OCI-LY3 (cell line): ENCODE measurements at regions not wholly inside any gene's neighbourhood (a gene's known extent, or its start where the extent isn't known, plus 50 kb on each side); places are given as distances from the start of the nearest gene placed in this dataset.
"Not testable (repeated sequence)": the region's sequence is repeated elsewhere in the genome, so short reads cannot be mapped to it uniquely, and the experiment has no call there.

ENCODE experiments used
- H2AFZ ChIP-seq: fragments of 200-600, 300-600 bp; shearing (Covaris generic); 2 replicates; pipeline ENCODE4 v1.6.0; 2014; ENCODE audit warnings: antibody characterized with exemption, low read depth, low read length
- H3K27ac ChIP-seq: fragments of 200-600, 300-600 bp; sonication (generic); 2 replicates; pipeline ENCODE4 v1.5.1; 2014; ENCODE audit warnings: mild to moderate bottlenecking, low read length, moderate library complexity, mixed read lengths
- H3K27me3 ChIP-seq: fragments of 200-600, 300-600 bp; sonication (generic); 2 replicates; pipeline ENCODE4 v1.6.1; 2014; ENCODE audit warnings: low read depth, low read length, mixed read lengths
- H3K36me3 ChIP-seq: fragments of 200-600, 300-600 bp; sonication (generic); replicated peaks from 2 replicates; pipeline ENCODE3; 2014; ENCODE audit warnings: low read depth, low read length, mixed read lengths
- H3K4me1 ChIP-seq: fragments of 300-600, 200-600 bp; sonication (generic); 2 replicates; pipeline ENCODE4 v1.6.1; 2014; ENCODE audit warnings: low read length, mixed read lengths
- H3K4me2 ChIP-seq: fragments of 200-600, 300-600 bp; sonication (generic); 2 replicates; pipeline ENCODE4 v1.6.1; 2014; ENCODE audit warnings: low read length, mixed read lengths
- H3K4me3 ChIP-seq: fragments of 300-600, 200-600 bp; sonication (generic); 2 replicates; pipeline ENCODE4 v1.5.1; 2014; ENCODE audit warnings: antibody characterized with exemption, mild to moderate bottlenecking, low read length, moderate library complexity
- H3K79me2 ChIP-seq: fragments of 300-600, 200-600 bp; shearing (Covaris generic); 2 replicates; pipeline ENCODE4 v1.6.1; 2014; ENCODE audit warnings: mild to moderate bottlenecking, low read length, mixed read lengths
- H3K9ac ChIP-seq: fragments of 300-600, 200-600 bp; shearing (Covaris generic); 2 replicates; pipeline ENCODE4 v1.6.0; 2014; ENCODE audit warnings: mild to moderate bottlenecking, low read length, moderate library complexity
- H3K9me3 ChIP-seq: fragments of 200-600, 300-600 bp; shearing (Covaris generic); 2 replicates; pipeline ENCODE4 v1.6.1; 2014; ENCODE audit warnings: low read length, mixed read lengths; ENCODE audit not compliant: insufficient read depth
- H4K20me1 ChIP-seq: fragments of 200-600, 300-600 bp; sonication (generic); 2 replicates; pipeline ENCODE4 v1.6.1; 2016; ENCODE audit warnings: low read length, mixed read lengths; ENCODE audit not compliant: insufficient read depth
- EZH2phosphoT487 ChIP-seq: fragments of 200-600 bp; shearing (Covaris generic); IDR thresholded peaks from 2 replicates; pipeline ENCODE4 v1.6.1; 2018; ENCODE audit warnings: antibody characterized with exemption, mixed run types, low read depth
- TF ChIP-seq, protein P1 (sequence below): fragments of 200-600, 300-600 bp; sonication (generic); IDR thresholded peaks from 2 replicates; pipeline ENCODE4 v1.5.1; 2014; ENCODE audit warnings: antibody characterized with exemption, low read length, low read depth

DNA sequence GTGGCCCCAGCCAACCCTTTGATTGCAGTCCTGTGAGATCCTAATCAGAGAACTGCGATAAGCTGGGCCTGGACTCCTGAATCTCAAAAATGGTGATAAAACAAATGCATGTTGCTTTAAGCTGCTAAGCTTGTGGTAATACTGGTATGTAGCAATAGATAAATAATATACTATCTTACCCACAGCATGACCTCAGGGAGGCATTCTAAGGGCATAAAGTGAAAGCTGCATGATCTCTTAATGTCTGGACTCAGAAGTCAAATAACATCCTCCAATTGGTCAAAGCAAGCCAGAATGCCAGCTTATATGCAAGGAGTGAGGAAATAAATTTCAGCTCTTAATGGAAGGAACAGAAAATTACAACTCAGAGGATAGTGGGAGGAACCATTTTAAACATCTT lies 246.1 kb downstream of the FSIP2 start:
- no peak overlapping the region for H2AFZ ChIP-seq
- no peaks in the 10 kb centered on the region for H3K4me1 ChIP-seq
- no peaks in the 10 kb centered on the region for H4K20me1 ChIP-seq
- no peaks in the 10 kb centered on the region for H3K79me2 ChIP-seq
- H3K9me3 ChIP-seq: no peaks in the 10 kb centered on the region
- TF ChIP-seq, protein P1, sequence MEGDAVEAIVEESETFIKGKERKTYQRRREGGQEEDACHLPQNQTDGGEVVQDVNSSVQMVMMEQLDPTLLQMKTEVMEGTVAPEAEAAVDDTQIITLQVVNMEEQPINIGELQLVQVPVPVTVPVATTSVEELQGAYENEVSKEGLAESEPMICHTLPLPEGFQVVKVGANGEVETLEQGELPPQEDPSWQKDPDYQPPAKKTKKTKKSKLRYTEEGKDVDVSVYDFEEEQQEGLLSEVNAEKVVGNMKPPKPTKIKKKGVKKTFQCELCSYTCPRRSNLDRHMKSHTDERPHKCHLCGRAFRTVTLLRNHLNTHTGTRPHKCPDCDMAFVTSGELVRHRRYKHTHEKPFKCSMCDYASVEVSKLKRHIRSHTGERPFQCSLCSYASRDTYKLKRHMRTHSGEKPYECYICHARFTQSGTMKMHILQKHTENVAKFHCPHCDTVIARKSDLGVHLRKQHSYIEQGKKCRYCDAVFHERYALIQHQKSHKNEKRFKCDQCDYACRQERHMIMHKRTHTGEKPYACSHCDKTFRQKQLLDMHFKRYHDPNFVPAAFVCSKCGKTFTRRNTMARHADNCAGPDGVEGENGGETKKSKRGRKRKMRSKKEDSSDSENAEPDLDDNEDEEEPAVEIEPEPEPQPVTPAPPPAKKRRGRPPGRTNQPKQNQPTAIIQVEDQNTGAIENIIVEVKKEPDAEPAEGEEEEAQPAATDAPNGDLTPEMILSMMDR: no peak
- TF ChIP-seq EZH2phosphoT487: no peak
- no peak overlapping the region for H3K4me2 ChIP-seq
- no peaks in the 10 kb centered on the region for H3K36me3 ChIP-seq
- H3K4me3 ChIP-seq: no peak overlapping the region
- H3K27me3 ChIP-seq: no peaks in the 10 kb centered on the region
- H3K27ac ChIP-seq: no peak overlapping the region
- H3K9ac ChIP-seq: no peak overlapping the region

DNA sequence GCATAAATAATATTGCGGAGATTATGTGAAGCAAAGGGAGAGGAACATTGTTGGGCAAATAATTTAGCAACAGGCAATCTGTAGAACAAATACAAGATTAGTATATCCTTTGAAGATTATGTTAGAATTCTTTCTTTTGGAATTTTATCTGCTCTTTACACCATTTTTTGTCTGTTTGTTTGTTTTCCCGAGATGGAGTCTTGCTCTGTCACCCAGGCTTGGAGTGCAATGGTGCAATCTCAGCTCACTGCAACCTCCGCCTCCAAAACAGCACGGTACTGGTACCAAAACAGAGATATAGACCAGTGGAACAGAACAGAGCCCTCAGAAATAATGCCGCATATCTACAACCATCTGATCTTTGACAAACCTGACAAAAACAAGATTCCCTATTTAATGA lies 250.3 kb downstream of the FSIP2 start:
- not testable (repeated sequence) for H3K36me3 ChIP-seq, H3K4me2 ChIP-seq, H3K4me1 ChIP-seq, H4K20me1 ChIP-seq, H3K27me3 ChIP-seq, H2AFZ ChIP-seq, H3K9me3 ChIP-seq, H3K9ac ChIP-seq, H3K79me2 ChIP-seq, H3K27ac ChIP-seq, H3K4me3 ChIP-seq

DNA sequence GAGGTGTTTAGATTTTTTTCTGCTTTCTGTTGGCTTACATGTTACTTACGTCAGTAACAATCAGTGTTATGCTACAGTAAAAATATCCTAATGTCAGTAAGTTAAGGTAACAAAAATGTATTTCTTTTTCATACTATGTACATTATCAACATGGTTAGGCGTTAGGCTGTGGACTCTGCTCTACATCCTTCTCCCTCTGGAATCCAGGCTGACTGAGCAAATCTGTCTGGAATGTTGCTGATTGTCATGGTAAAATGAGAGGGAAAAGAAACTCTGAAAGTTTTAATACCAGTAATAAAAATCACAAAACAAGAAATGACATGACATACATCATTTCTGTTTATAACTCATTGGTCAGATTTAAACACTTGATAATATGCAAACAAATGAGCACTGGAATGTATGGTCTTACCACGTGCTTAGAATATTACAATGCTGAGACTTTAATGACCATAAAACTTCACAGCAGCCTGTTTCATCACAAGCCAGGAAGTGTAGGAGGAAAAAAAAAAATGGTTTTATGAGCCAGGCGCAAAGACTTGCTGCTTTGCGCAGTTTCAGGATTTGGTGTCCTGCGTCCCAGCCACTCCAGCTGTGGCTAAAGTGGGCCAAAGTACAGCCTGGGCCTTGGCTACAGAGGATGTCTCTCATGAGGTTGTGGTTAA lies 252.4 kb downstream of the FSIP2 start:
- no peaks in the 10 kb centered on the region for H3K4me1 ChIP-seq
- TF ChIP-seq, protein P1: no peak
- TF ChIP-seq EZH2phosphoT487: no peak
- H2AFZ ChIP-seq: no peak overlapping the region
- H3K4me2 ChIP-seq: no peak overlapping the region
- H3K27ac ChIP-seq: no peak overlapping the region
- H3K4me3 ChIP-seq: no peak overlapping the region
- no peaks in the 10 kb centered on the region for H3K79me2 ChIP-seq
- H4K20me1 ChIP-seq: no peaks in the 10 kb centered on the region
- no peaks in the 10 kb centered on the region for H3K27me3 ChIP-seq
- no peak overlapping the region for H3K9ac ChIP-seq
- no peaks in the 10 kb centered on the region for H3K36me3 ChIP-seq
- H3K9me3 ChIP-seq: no peaks in the 10 kb centered on the region

- H2AFZ ChIP-seq: no peak overlapping the region
- no peaks in the 10 kb centered on the region for H3K36me3 ChIP-seq
- no peak overlapping the region for H3K4me2 ChIP-seq
- no peaks in the 10 kb centered on the region for H3K79me2 ChIP-seq
- H3K27ac ChIP-seq: no peak overlapping the region
- H3K9me3 ChIP-seq: no peaks in the 10 kb centered on the region
- H3K27me3 ChIP-seq: no peaks in the 10 kb centered on the region
- no peak overlapping the region for H3K4me3 ChIP-seq
- no peaks in the 10 kb centered on the region for H4K20me1 ChIP-seq
- no peak overlapping the region for H3K9ac ChIP-seq
- no peaks in the 10 kb centered on the region for H3K4me1 ChIP-seq
- TF ChIP-seq EZH2phosphoT487: no peak
- TF ChIP-seq, protein P1: no peak
These were observed 260.0 kb downstream of the FSIP2 start for GRCh38 chr2:185998562-185999070.
